Inflammatory macrophage treated with lipopolysaccharide for 4 hours (primary cell): ENCODE measurements at regions not wholly inside any gene's neighbourhood (a gene's known extent, or its start where the extent isn't known, plus 50 kb on each side); places are given as distances from the start of the nearest gene placed in this dataset.

ENCODE experiments used
- DNase-seq: peaks from one replicate; pipeline ENCODE4 v3.0.0-alpha.2; 2020

DNA sequence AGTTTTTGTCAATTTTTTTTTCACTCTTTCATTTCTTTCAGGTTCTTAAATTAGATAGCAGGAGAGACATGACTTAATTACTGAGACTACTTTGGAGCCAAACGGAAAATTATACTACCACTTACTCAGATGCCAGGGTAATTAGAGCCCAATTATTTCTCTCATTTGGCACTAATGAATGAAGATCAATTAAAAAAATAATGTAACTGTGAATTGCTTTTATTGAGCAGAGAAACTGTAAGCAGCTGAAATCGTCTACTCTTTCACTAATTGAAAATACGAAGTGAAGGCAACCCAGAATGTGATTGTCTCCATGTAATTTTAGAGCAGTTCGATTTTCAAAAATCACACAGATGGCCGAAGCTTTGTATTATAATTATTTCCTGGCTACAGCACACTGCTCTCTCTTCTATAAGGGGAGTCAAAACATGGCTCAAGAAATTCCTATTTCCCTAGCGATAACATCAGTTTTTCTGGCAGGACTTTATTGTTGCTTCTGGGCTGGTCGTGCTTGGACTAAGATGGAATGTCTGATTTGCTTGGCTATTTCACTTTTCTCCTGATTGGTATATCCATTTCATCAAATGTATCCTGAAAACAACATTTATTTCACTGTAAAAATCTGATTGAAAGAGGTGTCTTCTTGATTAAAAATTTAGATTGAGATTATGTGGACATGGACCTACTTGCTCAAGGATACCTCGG, 55.8 kb upstream of the PDZRN3 start:
- DNase-seq: no peak

DNA sequence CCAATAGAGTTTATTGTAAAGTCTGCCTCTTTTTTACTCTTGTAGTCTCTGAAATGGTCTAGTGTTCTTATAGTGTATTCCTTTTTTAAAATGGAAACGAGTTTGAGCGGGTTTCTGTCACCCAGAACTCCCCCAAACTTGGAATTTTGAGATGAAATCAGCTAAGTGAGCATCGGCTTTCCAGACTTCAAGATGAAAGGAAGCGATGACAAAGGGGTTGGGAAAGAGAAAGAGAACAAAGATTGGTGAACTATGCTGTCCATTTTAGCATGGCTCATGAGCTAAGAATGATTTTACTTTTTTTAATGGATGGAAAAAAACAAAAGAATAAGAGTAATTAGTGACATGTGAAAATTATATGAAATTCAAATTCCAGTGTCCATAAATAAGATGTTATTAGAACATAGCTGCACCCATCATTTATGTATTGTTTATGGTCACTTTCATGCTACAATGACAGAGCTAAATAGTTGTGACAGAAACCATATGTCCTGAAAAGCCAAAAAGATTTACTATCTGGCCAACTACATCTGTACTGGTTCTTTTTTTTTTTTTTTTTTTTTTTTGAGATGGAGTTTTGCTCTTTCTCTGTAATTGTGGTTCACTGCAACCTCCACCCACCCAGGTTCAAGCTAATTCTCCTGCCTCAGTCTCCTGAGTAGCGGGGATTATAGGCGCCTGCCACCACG, 52.7 kb upstream of the PDZRN3 start:
- DNase-seq: no peak
